GM12873 (cell line): ENCODE measurements at regions not wholly inside any gene's neighbourhood (a gene's known extent, or its start where the extent isn't known, plus 50 kb on each side); places are given as distances from the start of the nearest gene placed in this dataset.

ENCODE experiments used
- CTCF ChIP-seq: IDR thresholded peaks from 2 replicates; pipeline ENCODE4 v1.5.1; 2012; ENCODE audit warnings: low read depth, mild to moderate bottlenecking, moderate library complexity, low read length, control low read depth; ENCODE audit not compliant: insufficient read depth; ENCODE audit errors: missing control alignments

GRCh38 chr6:134814076-134814695 lies 135.7 kb downstream of the ALDH8A1 start:
- TF ChIP-seq CTCF = no peak

- no peak for TF ChIP-seq CTCF
Observed at GRCh38 chr6:134813146-134813545, 136.8 kb downstream of the ALDH8A1 start.

- TF ChIP-seq CTCF = no peak
Observed at GRCh38 chr6:134810402-134810801, 139.5 kb downstream of the ALDH8A1 start.

GRCh38 chr6:134809130-134809529 lies 140.8 kb downstream of the ALDH8A1 start:
- TF ChIP-seq CTCF = no peak

DNA sequence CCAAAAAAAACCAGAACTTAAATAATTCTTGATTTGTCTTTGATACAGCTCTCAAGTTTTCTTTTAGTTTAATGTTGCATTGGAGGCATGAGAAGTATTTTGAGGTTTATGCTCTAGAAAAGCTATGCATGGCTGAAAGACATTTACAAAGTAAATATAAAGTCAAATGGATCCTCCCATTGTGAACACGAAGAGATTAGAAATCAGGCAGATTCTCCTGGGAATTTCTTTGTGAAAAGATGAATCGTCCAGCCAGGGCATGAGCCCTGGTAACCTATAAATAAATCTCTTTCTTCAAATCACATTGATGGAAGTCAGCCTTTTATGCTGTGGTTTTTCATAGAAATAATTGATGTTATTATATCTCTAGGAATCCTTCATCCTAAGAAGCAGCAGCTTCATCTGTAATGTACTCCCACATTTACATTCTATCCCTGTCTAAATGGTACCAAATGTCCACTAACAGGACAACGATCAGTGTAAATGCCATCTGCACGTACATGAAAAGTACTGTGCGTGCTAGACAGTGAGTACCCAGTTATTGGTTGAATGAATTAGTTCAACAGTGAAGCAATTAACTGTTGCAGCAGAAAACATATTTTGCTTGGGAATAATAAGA lies 143.6 kb downstream of the ALDH8A1 start:
- no peak for TF ChIP-seq CTCF

DNA sequence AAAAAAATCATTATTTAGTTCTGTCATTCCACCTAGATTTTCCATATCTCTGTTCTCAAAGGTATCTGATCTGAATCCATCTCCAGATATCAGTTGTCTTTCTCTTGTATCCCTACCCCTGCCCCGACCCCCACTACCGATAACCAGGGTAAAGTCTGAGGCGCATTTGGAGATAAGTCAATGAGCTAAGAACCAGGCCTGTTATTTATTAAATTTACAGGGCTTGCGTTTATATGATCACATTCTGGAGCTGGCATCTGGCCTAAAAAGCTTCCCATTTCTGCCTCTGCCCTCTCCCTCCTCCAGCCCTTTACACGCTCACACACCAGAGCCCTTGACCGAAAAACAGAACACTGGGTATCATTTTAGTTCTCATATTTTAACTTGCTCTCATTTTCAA lies 144.7 kb downstream of the ALDH8A1 start:
- TF ChIP-seq CTCF = no peak

DNA sequence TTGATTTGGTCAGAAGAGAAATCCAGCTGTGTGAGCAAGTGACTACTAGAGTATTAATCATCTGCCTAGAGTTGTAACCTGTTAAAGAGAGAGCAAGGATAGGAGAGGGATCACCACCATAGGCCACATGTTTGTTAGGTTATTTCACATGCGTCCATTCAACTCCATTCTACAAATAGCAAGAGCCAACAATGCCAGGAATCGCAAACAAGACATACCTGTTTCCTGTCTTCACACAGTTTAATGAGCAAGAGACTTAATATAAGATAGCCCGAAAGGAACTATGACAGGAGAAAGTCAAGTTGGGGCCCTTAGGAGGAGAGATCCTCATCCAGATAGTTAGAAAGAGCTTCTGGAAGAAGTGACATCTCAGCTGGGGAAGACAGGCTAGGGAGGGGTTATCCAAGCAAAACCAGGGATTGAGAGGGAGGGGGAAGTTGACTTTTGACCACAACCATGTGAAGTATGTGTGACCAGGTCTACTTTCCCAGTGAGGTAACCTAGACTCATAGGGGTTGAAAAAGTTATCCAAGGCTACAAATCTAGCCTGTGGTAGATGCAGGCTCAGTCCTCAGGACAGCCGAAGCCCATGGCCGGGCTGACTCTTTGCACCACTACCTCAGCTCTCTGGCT lies 147.4 kb downstream of the ALDH8A1 start:
- no peak for TF ChIP-seq CTCF
